Heart right ventricle (tissue), 16 donors: ENCODE measurements at regions not wholly inside any gene's neighbourhood (a gene's known extent, or its start where the extent isn't known, plus 50 kb on each side); places are given as distances from the start of the nearest gene placed in this dataset.

Experiments used
- ATAC-seq, 8 donors: fragments of 200-7000 bp; cut with Tn5 transposase; one replicate each; pipeline ENCODE4 v1.9.1; 2020; ENCODE audit warnings: mild to moderate bottlenecking in 8 of 8, moderate library complexity in 8 of 8, moderate number of reproducible peaks in 1 of 8
- DNase-seq, 2 donors: peaks; one replicate each; pipeline ENCODE4 v3.0.0-alpha.2; 2020
- H3K27ac ChIP-seq, 10 donors: fragments of 200-600 bp; sonication (generic) in 2 of 10; one replicate each; pipeline versions ENCODE4 v1.5.0 to v1.8.0; 2020 to 2022; ENCODE audit warnings: mild to moderate bottlenecking in 3 of 10
- H3K27me3 ChIP-seq, 7 donors: fragments of 200-600 bp; one replicate each; pipeline ENCODE4 v1.8.0; 2021 to 2022; ENCODE audit warnings: mild to moderate bottlenecking in 2 of 7
- H3K36me3 ChIP-seq, 9 donors: fragments of 200-600 bp; sonication (generic) in 1 of 9; one replicate each; pipeline versions ENCODE4 v1.5.0 to v1.8.0; 2020 to 2022; ENCODE audit warnings: mild to moderate bottlenecking in 2 of 9
- H3K4me1 ChIP-seq, 9 donors: fragments of 200-600 bp; sonication (generic) in 1 of 9; one replicate each; pipeline versions ENCODE4 v1.5.0 to v1.8.0; 2020 to 2022; ENCODE audit warnings: mild to moderate bottlenecking in 4 of 9
- H3K4me3 ChIP-seq, 10 donors: fragments of 200-600 bp; sonication (generic) in 2 of 10; one replicate each; pipeline versions ENCODE4 v1.5.0 to v1.8.0; 2020 to 2022; ENCODE audit warnings: mild to moderate bottlenecking in 7 of 10, moderate library complexity in 2 of 10
- H3K9me3 ChIP-seq, 11 donors: fragments of 200-600 bp in 10 of 11; sonication (generic) in 2 of 11; one replicate each; pipeline versions ENCODE4 v1.5.0 to v1.8.0; 2013 to 2022; ENCODE audit warnings: mild to moderate bottlenecking in 2 of 11, control low read depth in 1 of 11, moderate library complexity in 1 of 11
- CTCF ChIP-seq, 9 donors: fragments of 200-600 bp; sonication (generic) in 2 of 9; IDR thresholded peaks; one replicate each; pipeline versions ENCODE4 v1.5.0 to v1.8.0; 2021 to 2022; ENCODE audit warnings: antibody characterized with exemption in 9 of 9, mild to moderate bottlenecking in 5 of 9, moderate library complexity in 1 of 9
- WGBS, 2 donors: extraction: QIAGEN DNeasy Blood & Tissue Kit; methylation state at CpG; one replicate each; pipeline ENCODE4 v1.1.7; 2013; ENCODE audit warnings: inconsistent platforms in 1 of 2; 5-methylcytosine and 5-hydroxymethylcytosine counted together
- intact Hi-C, 10 donors: fragments of 100-400 bp; cut with DNase I; formaldehyde crosslinking; loops; one replicate each; pipeline versions ENCODE4 v1.11.1 to v1.14.2; 2022
- donor health status: Arrhythmogenic right ventricular cardiomyopathy.
- donor health status: ischemic (EF 13 %, LVEDD 7.1; RV severe dilation, severe dysfunction).
- donor health status: healthy with polysubstance abuse.
- donor health status: DM: no; HTN: yes; CAD: no.
- donor health status: DM: no; HTN: no; CAD: no.
- donor health status: ischemic (EF 25% LVEDD 6.9; RV normal size, moderate dysfunction).
- donor health status: ischemic (EF 25% LVEDD 5.7; RV mildly dilated, moderate dysfunction).
- donor health status: healthy.
- donor health status: DM: yes; HTN: yes; CAD: no.
- donor health status: Ischemic cardiomyopathy.
- donor health status: ischemic (EF 35%, LVEDD 5.7; RV mildly dilated, moderate dysfunction).
- donor health status: nonischemic (EF 11% LVEDD 7.7; RV severe dilation, severe dysfunction).
- donor health status: DM: yes; HTN: yes; CAD: no.
- donor health status: PGD.
- donor health status: ischemic (EF 29% LVEDD 5.4; RV normal size, mild dysfunction).
- donor health status: nonischemic (EF 23%, LVEDD 6.1; RV moderate dilation, normal function).

- ATAC-seq (no peak), DNase-seq (no peak)
- H3K27ac ChIP-seq, result no peak overlapping the region
- WGBS, 2 donors, result 97 to 100% methylated on average over 3 of the region's 3 CpGs
- H3K27me3 ChIP-seq, result peaks cover 0 to 6% (median 0%) of the 10 kb centered on the region in 7 donors
- no peak overlapping the region for H3K4me3 ChIP-seq
- peaks cover 0 to 15% (median 0%) of the 10 kb centered on the region in 11 donors for H3K9me3 ChIP-seq
- no peaks in the 10 kb centered on the region for H3K4me1 ChIP-seq
- no peak for TF ChIP-seq CTCF (IDR thresholded peaks at IDR 0.05)
- no peaks in the 10 kb centered on the region for H3K36me3 ChIP-seq
- intact Hi-C loops, result no loop called here
Measured at GRCh38 chrX:42920752-42921151, 142.8 kb upstream of the PPP1R2C start.

- Histone ChIP-seq H3K4me1 (peaks cover 0 to 13% (median 0%) of the 10 kb centered on the region in 9 donors), H3K27me3 (no peaks in the 10 kb centered on the region), H3K9me3 (no peaks in the 10 kb centered on the region), H3K4me3 (no peak overlapping the region), H3K27ac (no peak overlapping the region), H3K36me3 (no peaks in the 10 kb centered on the region)
- no peak for ATAC-seq
- intact Hi-C loops, result no loop called here
- DNase-seq, result no peak
- no peak for TF ChIP-seq CTCF (IDR thresholded peaks at IDR 0.05)
- 98 to 100% methylated on average over 1 of the region's 1 CpG for WGBS, 2 donors
Measured at GRCh38 chrX:42930071-42930470, 152.1 kb upstream of the PPP1R2C start.

DNA sequence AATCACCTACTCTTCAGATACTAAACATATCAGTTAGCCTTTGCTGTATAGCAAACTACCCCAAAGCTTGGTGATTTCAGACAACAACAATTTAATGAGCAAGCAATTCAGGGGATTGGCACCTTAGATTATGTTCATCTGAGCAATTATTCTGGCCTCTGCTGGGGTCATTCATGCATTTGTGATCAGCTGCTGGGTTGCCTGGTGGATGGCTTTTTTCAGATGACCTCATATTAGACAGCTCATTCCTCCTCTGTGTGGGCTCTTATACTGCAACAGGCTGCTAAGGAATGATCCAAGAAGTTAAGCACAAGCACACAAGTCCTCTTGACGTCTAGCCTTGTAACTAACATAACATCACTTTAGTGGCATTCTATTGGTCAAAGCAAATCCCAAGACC lies 153.0 kb upstream of the PPP1R2C start:
- WGBS, 2 donors, result 68 to 78% methylated on average over 1 of the region's 1 CpG
- H3K27ac ChIP-seq, result no peak overlapping the region
- TF ChIP-seq CTCF (IDR thresholded peaks at IDR 0.05), result no peak

DNA sequence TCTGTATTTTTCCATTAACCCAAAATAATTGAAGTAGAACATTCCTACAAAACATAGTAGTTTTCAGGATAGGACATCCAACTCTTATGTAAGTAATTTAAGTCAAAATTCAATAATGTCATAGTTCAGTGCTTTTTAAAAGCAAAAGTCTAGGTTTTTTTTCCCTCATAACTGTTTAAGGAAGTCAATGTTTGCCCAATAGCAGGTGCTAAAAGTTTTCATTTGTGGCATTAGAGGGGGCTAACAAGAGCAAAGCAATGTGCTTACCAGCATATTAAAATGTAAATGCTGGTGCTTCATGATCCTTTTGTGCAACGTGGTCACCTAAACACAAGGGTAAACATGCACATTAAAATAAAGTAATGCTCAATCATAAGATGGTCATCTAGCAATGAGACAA lies 155.2 kb upstream of the PPP1R2C start:
- H3K36me3 ChIP-seq, result no peaks in the 10 kb centered on the region
- H3K9me3 ChIP-seq, result no peaks in the 10 kb centered on the region
- H3K4me1 ChIP-seq, result peaks cover 0 to 13% (median 0%) of the 10 kb centered on the region in 9 donors
- no peak overlapping the region for H3K27ac ChIP-seq
- DNase-seq (no peak), ATAC-seq (no peak)
- WGBS, 2 donors, result 76 to 78% methylated on average over 1 of the region's 1 CpG
- no peaks in the 10 kb centered on the region for H3K27me3 ChIP-seq
- no peak for TF ChIP-seq CTCF (IDR thresholded peaks at IDR 0.05)
- intact Hi-C loops, result no loop called here
- H3K4me3 ChIP-seq, result no peak overlapping the region

More for the DNA sequence above, 153.0 kb upstream of the PPP1R2C start:
- Histone ChIP-seq H3K36me3 (no peaks in the 10 kb centered on the region), H3K4me1 (peaks cover 0 to 13% (median 0%) of the 10 kb centered on the region in 9 donors), H3K27me3 (no peaks in the 10 kb centered on the region), H3K4me3 (no peak overlapping the region), H3K9me3 (no peaks in the 10 kb centered on the region)
- no peak for ATAC-seq
- intact Hi-C loops, result no loop called here
- no peak for DNase-seq
